Epithelial cell of esophagus (primary cell): ENCODE measurements at regions not wholly inside any gene's neighbourhood (a gene's known extent, or its start where the extent isn't known, plus 50 kb on each side); places are given as distances from the start of the nearest gene placed in this dataset.

ENCODE experiments used
- DNase-seq: peaks from one replicate; pipeline ENCODE4 v3.0.0; 2010; ENCODE audit warnings: low read depth
- H3K4me3 ChIP-seq: 2 replicates; pipeline ENCODE4 v1.5.1; 2011; ENCODE audit warnings: mild to moderate bottlenecking, low read length, control low read depth
- TF ChIP-seq, protein P1 (sequence below): IDR thresholded peaks from 2 replicates; pipeline ENCODE4 v1.5.1; 2011; ENCODE audit warnings: low read depth, mild to moderate bottlenecking, low read length, control low read depth, inconsistent platforms; ENCODE audit not compliant: insufficient read depth; ENCODE audit errors: missing control alignments

DNA sequence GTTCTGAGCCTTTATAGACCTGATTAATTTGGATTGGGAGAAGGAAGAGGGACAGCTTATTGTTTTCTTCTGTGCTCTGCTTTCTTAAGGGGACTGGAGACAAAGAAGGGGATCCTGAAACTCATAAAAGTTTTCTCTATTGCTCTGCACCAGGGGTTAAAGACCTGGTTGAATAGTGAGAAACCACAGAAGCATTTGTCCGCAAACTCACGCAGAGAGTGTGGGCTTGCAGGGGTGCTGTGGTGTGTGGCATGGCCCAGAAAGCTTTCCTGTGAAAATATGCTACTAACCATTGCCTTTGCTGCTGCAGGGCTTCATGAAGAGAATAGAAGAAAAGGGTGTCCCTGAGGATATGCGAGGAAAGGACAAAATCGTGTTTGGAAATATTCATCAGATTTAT lies 73.1 kb upstream of the UMPS start:
- no peak for DNase-seq
- TF ChIP-seq, protein P1, sequence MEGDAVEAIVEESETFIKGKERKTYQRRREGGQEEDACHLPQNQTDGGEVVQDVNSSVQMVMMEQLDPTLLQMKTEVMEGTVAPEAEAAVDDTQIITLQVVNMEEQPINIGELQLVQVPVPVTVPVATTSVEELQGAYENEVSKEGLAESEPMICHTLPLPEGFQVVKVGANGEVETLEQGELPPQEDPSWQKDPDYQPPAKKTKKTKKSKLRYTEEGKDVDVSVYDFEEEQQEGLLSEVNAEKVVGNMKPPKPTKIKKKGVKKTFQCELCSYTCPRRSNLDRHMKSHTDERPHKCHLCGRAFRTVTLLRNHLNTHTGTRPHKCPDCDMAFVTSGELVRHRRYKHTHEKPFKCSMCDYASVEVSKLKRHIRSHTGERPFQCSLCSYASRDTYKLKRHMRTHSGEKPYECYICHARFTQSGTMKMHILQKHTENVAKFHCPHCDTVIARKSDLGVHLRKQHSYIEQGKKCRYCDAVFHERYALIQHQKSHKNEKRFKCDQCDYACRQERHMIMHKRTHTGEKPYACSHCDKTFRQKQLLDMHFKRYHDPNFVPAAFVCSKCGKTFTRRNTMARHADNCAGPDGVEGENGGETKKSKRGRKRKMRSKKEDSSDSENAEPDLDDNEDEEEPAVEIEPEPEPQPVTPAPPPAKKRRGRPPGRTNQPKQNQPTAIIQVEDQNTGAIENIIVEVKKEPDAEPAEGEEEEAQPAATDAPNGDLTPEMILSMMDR: no peak
- no peak overlapping the region for H3K4me3 ChIP-seq

DNA sequence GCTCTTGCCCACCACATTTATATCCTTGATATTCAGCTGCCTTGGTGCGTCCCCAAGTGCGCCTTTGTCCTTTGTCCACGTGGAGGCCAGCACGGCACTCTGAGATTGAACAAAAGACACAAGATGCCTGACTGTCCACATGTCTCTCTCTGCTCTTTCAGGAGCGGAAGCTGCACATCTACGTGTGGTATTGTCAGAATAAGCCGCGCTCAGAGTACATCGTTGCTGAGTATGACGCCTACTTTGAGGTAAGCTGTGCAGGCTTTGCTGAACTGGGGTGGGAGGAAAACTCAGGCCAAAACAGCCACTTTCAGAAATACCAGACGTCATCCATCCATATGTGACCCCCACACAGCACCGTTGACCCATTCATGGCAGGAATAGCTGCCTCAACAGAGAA lies 72.0 kb upstream of the UMPS start:
- DNase-seq: no peak
- TF ChIP-seq, protein P1: no peak
- H3K4me3 ChIP-seq: no peak overlapping the region

DNA sequence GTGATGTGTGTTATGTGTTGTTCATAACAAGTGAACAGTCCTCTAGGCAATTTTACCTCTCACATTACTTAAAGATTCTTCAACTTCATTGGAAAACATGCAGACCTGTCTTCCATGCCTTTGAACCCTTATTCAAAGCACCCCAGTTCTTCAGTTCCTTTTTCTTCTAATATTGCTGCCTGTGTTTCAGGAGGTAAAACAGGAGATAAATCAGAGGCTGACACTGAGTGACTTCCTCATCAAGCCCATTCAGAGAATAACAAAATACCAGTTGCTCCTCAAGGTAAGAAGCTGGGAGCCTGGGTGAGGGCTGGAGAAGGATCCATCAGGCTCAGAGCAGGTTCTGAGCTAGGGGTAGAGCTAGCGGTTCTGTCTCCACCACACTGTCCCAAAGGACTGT lies 71.1 kb upstream of the UMPS start:
- no peak for DNase-seq
- TF ChIP-seq, protein P1: no peak
- no peak overlapping the region for H3K4me3 ChIP-seq

DNA sequence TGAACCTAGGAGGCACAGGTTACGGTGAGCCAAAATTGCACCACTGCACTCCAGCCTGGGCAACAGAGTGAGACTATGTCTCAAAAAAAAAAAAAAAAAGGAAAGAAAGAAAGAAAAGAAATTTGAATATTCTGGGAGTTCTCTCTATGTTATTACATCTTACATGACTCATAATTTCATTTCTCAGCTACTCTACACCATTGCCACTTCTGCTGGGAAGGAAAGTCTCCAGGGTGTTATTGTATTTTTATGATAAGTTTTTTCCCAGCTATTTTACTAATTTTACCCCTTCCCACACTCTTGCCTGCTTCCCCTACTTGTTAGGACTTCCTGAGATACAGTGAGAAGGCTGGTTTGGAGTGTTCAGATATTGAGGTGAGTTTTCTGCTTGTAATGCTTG lies 69.7 kb upstream of the UMPS start:
- no peak for DNase-seq
- TF ChIP-seq, protein P1: no peak
- no peak overlapping the region for H3K4me3 ChIP-seq

DNA sequence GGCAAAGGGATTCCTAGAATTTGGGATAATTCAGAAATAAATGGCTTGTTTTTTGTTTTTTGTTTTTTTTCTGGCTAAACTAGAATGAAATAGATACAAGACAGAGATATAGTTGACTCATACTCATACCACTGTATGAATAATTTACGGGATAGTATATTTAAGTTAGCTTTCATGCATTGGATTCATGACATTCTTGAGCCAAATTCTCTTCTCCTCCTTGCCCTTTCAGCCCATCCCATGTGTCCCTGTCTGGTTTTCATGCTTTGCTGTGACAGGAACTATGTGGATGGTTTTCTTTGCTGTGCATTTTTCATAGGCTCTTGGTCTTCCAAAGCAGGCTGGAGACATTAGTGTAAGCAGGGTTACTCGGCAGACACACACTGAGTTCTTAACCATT lies 66.6 kb upstream of the UMPS start:
- no peak overlapping the region for H3K4me3 ChIP-seq
- peak; percentile 27 for DNase-seq
- TF ChIP-seq, protein P1: no peak

DNA sequence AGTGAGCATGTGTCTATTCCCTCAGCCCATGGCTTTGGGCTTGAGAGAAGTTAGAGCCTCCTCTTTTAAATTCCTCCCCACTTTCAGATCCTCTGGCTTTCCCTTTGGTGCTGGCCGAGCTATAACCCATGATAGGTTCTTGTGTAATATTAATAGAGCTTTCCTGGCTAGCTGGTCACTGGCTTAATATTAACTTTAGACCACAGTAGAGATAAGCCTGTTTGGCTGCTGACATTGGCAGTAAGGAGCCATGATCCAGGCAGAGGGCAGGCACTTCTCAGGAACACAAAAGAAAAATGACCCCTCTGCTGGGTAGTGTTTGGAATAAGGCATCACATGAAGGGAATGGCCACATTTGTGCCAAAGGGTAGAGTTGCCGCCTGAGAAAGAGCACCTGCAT lies 65.4 kb upstream of the UMPS start:
- DNase-seq: no peak
- TF ChIP-seq, protein P1: no peak
- no peak overlapping the region for H3K4me3 ChIP-seq

DNA sequence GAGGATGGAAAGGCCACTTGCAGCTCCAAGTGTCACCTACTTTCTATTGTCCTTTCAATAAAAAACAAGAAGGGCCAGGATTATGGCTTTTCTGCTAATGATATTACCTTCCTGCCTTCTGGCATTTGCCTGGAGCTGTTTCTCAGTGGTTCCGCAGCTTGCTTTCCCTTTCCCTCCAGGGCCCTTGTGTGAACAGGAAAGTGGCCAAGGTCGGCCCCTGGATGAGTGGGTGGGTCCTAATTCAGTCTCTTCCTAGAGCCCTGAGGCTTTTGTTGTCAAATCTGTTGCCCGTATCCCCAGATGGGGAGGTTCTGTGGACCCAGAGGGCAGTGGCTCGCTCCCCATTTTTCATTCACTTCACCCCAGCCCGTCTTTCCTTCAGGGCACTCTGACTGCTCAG lies 64.2 kb upstream of the UMPS start:
- TF ChIP-seq, protein P1: no peak
- H3K4me3 ChIP-seq: no peak overlapping the region
- DNase-seq: no peak
